K562 (cell line): ENCODE measurements at regions not wholly inside any gene's neighbourhood (a gene's known extent, or its start where the extent isn't known, plus 50 kb on each side); places are given as distances from the start of the nearest gene placed in this dataset.

Experiments
- CBX8 ChIP-seq: fragments of 200-600 bp; sonication (generic); IDR thresholded peaks from 2 replicates; pipeline ENCODE4 v1.6.1; 2012; ENCODE audit warnings: borderline replicate concordance, mixed run types, low read depth, mild to moderate bottlenecking, moderate library complexity, mixed read lengths, low read length, control low read depth, inconsistent platforms; ENCODE audit not compliant: poor library complexity, severe bottlenecking; ENCODE audit errors: extremely low read depth
- CHD4 ChIP-seq: fragments of 200-600 bp; sonication (generic); IDR thresholded peaks from 3 replicates; pipeline ENCODE4 v1.6.1; 2012; ENCODE audit warnings: low read depth, mild to moderate bottlenecking, mixed read lengths, low read length, inconsistent platforms; ENCODE audit not compliant: insufficient read depth, insufficient replicate concordance, poor library complexity, severe bottlenecking

- TF ChIP-seq CBX8 = no peak
- TF ChIP-seq CHD4 = no peak
Measured at GRCh38 chr5:96112703-96113102, 151.1 kb upstream of the ELL2 start.
